Stomach (tissue), 4 donors: ENCODE measurements at regions not wholly inside any gene's neighbourhood (a gene's known extent, or its start where the extent isn't known, plus 50 kb on each side); places are given as distances from the start of the nearest gene placed in this dataset.

Experiments
- EP300 ChIP-seq: sonication (generic); formaldehyde crosslinking; IDR thresholded peaks from one replicate; pipeline ENCODE4 v1.6.1; 2017; ENCODE audit warnings: antibody characterized with exemption
- POLR2A ChIP-seq, 4 donors: fragments of 450-650 bp; IDR thresholded peaks; one replicate each; pipeline ENCODE4 v1.6.1; 2016; ENCODE audit warnings: antibody characterized with exemption in 4 of 4, control low read depth in 2 of 4, mild to moderate bottlenecking in 1 of 4, moderate library complexity in 1 of 4
- TF ChIP-seq, protein P1 (sequence below), 7 experiments: fragments of 450-650 bp in 4 of 7; fragments of 200-600 bp in 3 of 7; sonication (generic) in 3 of 7; IDR thresholded peaks; one replicate each; pipeline ENCODE4 v1.5.1; 2016 to 2019; ENCODE audit warnings: antibody characterized with exemption in 7 of 7, control low read depth in 2 of 7, mild to moderate bottlenecking in 1 of 7

DNA sequence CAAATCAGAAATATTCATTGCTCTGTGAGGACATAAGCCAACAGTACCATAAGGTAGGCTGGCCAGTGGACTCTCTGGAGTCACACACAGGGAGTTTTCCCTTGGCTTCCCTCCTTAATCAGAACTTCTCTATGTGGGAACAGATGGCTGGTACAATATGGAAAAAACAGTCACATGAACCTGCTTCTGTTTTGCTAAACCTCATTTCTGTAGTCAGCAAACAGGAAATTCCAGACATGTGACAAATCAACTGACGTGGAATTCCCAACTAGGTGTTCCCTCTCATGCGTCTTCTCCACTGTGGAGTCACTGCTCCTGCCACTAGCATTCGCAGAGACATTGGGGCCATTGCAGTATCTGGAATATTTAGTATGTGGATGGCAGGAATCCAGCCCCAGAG is 617.6 kb downstream of the KIF4B start:
- TF ChIP-seq, protein P1, sequence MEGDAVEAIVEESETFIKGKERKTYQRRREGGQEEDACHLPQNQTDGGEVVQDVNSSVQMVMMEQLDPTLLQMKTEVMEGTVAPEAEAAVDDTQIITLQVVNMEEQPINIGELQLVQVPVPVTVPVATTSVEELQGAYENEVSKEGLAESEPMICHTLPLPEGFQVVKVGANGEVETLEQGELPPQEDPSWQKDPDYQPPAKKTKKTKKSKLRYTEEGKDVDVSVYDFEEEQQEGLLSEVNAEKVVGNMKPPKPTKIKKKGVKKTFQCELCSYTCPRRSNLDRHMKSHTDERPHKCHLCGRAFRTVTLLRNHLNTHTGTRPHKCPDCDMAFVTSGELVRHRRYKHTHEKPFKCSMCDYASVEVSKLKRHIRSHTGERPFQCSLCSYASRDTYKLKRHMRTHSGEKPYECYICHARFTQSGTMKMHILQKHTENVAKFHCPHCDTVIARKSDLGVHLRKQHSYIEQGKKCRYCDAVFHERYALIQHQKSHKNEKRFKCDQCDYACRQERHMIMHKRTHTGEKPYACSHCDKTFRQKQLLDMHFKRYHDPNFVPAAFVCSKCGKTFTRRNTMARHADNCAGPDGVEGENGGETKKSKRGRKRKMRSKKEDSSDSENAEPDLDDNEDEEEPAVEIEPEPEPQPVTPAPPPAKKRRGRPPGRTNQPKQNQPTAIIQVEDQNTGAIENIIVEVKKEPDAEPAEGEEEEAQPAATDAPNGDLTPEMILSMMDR (IDR thresholded peaks at IDR 0.05), result no peak
- TF ChIP-seq POLR2A (IDR thresholded peaks at IDR 0.05) (no peak), EP300 (no peak)
